Activated B cell treated with CpG ODN at 0.5 μM for 24 hours (primary cell): ENCODE measurements at regions not wholly inside any gene's neighbourhood (a gene's known extent, or its start where the extent isn't known, plus 50 kb on each side); places are given as distances from the start of the nearest gene placed in this dataset.
"Not testable (repeated sequence)": the region's sequence is repeated elsewhere in the genome, so short reads cannot be mapped to it uniquely, and the experiment has no call there.

Experiments used
- ATAC-seq: fragments of 200-7000 bp; cut with Tn5 transposase; one replicate; pipeline ENCODE4 v1.10.0; 2021; ENCODE audit warnings: low read depth, mild to moderate bottlenecking, moderate library complexity
- CTCF ChIA-PET: fragments of 350-600 bp; sonication (Branson Sonifier 250); formaldehyde crosslinking; loops from one replicate; lab custom pipeline; 2021; ENCODE audit warnings: antibody characterized with exemption; lab: Charles Lee
- POLR2A ChIA-PET: fragments of 350-600 bp; sonication (Branson Sonifier 250); formaldehyde crosslinking; loops from one replicate; lab custom pipeline; 2021; ENCODE audit warnings: antibody characterized with exemption; lab: Charles Lee
- DNase-seq: peaks from one replicate; pipeline ENCODE4 v3.0.0; 2022
- H3K27ac Mint-ChIP-seq: one replicate; pipeline ENCODE4 v1.8.0; 2020; ENCODE audit warnings: mixed read lengths
- H3K27me3 Mint-ChIP-seq: one replicate; pipeline ENCODE4 v1.8.0; 2021; ENCODE audit warnings: mixed read lengths
- H3K36me3 Mint-ChIP-seq: one replicate; pipeline ENCODE4 v1.8.0; 2021; ENCODE audit warnings: low read depth, mixed read lengths
- H3K4me1 Mint-ChIP-seq: one replicate; pipeline ENCODE4 v1.8.0; 2021; ENCODE audit warnings: mixed read lengths
- H3K4me3 Mint-ChIP-seq: one replicate; pipeline ENCODE4 v1.8.0; 2020; ENCODE audit warnings: mild to moderate bottlenecking, mixed read lengths
- H3K9me3 Mint-ChIP-seq: one replicate; pipeline ENCODE4 v1.8.0; 2020; ENCODE audit warnings: mixed read lengths
- CTCF ChIP-seq: fragments of 200-600 bp; IDR thresholded peaks from one replicate; pipeline ENCODE4 v1.8.0; 2022; ENCODE audit warnings: antibody characterized with exemption, mild to moderate bottlenecking
- intact Hi-C: fragments of 100-400 bp; cut with micrococcal nuclease; formaldehyde crosslinking; loops from one replicate; pipeline ENCODE4 v1.15.1; 2024

GRCh38 chr4:24188459-24188858 is 298.6 kb upstream of the PPARGC1A start:
- no peak overlapping the region for H3K4me3 Mint-ChIP-seq
- TF ChIP-seq CTCF: no peak
- H3K27ac Mint-ChIP-seq: no peak overlapping the region
- H3K36me3 Mint-ChIP-seq: no peaks in the 10 kb centered on the region
- H3K27me3 Mint-ChIP-seq: no peaks in the 10 kb centered on the region
- intact Hi-C loops: no loop called here
- no peaks in the 10 kb centered on the region for H3K4me1 Mint-ChIP-seq
- POLR2A ChIA-PET: no interaction called here
- H3K9me3 Mint-ChIP-seq: no peaks in the 10 kb centered on the region
- ATAC-seq (no peak), DNase-seq (no peak)
- CTCF ChIA-PET: no interaction called here

- Mint-ChIP-seq H3K27ac (no peak overlapping the region), H3K4me1 (no peaks in the 10 kb centered on the region), H3K36me3 (no peaks in the 10 kb centered on the region)
Measured at GRCh38 chr4:24186466-24186865, 296.6 kb upstream of the PPARGC1A start.

GRCh38 chr4:24181005-24181404 is 291.2 kb upstream of the PPARGC1A start:
- intact Hi-C loops: no loop called here
- ChIA-PET POLR2A (no interaction called here), CTCF (no interaction called here)
- Mint-ChIP-seq H3K27me3 (no peaks in the 10 kb centered on the region), H3K9me3 (peaks cover 3% of the 10 kb centered on the region), H3K4me1 (no peaks in the 10 kb centered on the region), H3K27ac (no peak overlapping the region), H3K4me3 (no peak overlapping the region), H3K36me3 (no peaks in the 10 kb centered on the region)
- ATAC-seq (no peak), DNase-seq (no peak)
- no peak for TF ChIP-seq CTCF

More at GRCh38 chr4:24186466-24186865, 296.6 kb upstream of the PPARGC1A start:
- Mint-ChIP-seq H3K27me3 (no peaks in the 10 kb centered on the region), H3K4me3 (no peak overlapping the region), H3K9me3 (no peaks in the 10 kb centered on the region)
- no peak for DNase-seq
- TF ChIP-seq CTCF: no peak
- ChIA-PET CTCF (no interaction called here), POLR2A (no interaction called here)
- intact Hi-C loops: no loop called here
- no peak for ATAC-seq

GRCh38 chr4:24180586-24180985 is 290.7 kb upstream of the PPARGC1A start:
- ChIA-PET CTCF (no interaction called here), POLR2A (no interaction called here)
- H3K4me3 Mint-ChIP-seq: no peak overlapping the region
- no peak overlapping the region for H3K27ac Mint-ChIP-seq
- intact Hi-C loops: no loop called here
- no peaks in the 10 kb centered on the region for H3K4me1 Mint-ChIP-seq
- ATAC-seq: no peak
- TF ChIP-seq CTCF: no peak
- no peaks in the 10 kb centered on the region for H3K36me3 Mint-ChIP-seq
- DNase-seq: no peak
- no peaks in the 10 kb centered on the region for H3K27me3 Mint-ChIP-seq
- peaks cover 3% of the 10 kb centered on the region for H3K9me3 Mint-ChIP-seq

- no peak for DNase-seq
- H3K27me3 Mint-ChIP-seq: no peaks in the 10 kb centered on the region
- H3K9me3 Mint-ChIP-seq: peaks cover 3% of the 10 kb centered on the region
- ChIA-PET POLR2A (no interaction called here), CTCF (no interaction called here)
- intact Hi-C loops: no loop called here
- H3K27ac Mint-ChIP-seq: no peak overlapping the region
- no peak overlapping the region for H3K4me3 Mint-ChIP-seq
- H3K36me3 Mint-ChIP-seq: no peaks in the 10 kb centered on the region
- no peak for TF ChIP-seq CTCF
- no peak for ATAC-seq
- no peaks in the 10 kb centered on the region for H3K4me1 Mint-ChIP-seq
Measured at GRCh38 chr4:24179201-24179840, 289.5 kb upstream of the PPARGC1A start.

GRCh38 chr4:24177443-24177842 is 287.6 kb upstream of the PPARGC1A start:
- ATAC-seq, H3K4me3 Mint-ChIP-seq, CTCF ChIA-PET, H3K9me3 Mint-ChIP-seq, DNase-seq, H3K36me3 Mint-ChIP-seq, intact Hi-C loops, H3K27me3 Mint-ChIP-seq, H3K27ac Mint-ChIP-seq, POLR2A ChIA-PET, H3K4me1 Mint-ChIP-seq: not testable (repeated sequence)
